ENCODE measurements at regions not wholly inside any gene's neighbourhood (a gene's known extent, or its start where the extent isn't known, plus 50 kb on each side); places are given as distances from the start of the nearest gene placed in this dataset.

GRCh38 chr15:96403932-96404331 is 73.4 kb downstream of the NR2F2 start:
- TF ChIP-seq, protein P1, sequence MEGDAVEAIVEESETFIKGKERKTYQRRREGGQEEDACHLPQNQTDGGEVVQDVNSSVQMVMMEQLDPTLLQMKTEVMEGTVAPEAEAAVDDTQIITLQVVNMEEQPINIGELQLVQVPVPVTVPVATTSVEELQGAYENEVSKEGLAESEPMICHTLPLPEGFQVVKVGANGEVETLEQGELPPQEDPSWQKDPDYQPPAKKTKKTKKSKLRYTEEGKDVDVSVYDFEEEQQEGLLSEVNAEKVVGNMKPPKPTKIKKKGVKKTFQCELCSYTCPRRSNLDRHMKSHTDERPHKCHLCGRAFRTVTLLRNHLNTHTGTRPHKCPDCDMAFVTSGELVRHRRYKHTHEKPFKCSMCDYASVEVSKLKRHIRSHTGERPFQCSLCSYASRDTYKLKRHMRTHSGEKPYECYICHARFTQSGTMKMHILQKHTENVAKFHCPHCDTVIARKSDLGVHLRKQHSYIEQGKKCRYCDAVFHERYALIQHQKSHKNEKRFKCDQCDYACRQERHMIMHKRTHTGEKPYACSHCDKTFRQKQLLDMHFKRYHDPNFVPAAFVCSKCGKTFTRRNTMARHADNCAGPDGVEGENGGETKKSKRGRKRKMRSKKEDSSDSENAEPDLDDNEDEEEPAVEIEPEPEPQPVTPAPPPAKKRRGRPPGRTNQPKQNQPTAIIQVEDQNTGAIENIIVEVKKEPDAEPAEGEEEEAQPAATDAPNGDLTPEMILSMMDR (IDR thresholded peaks at IDR 0.05; ENCODE audit: low read depth, low read length): no peak
- TF ChIP-seq EZH2phosphoT487 (IDR thresholded peaks at IDR 0.05; ENCODE audit: low read depth): no peak

All from OCI-LY3 (cell line).